ENCODE measurements at regions not wholly inside any gene's neighbourhood (a gene's known extent, or its start where the extent isn't known, plus 50 kb on each side); places are given as distances from the start of the nearest gene placed in this dataset.

GRCh38 chr7:10685040-10685439 is 288.6 kb upstream of the PHF14 start:
- H3K18ac ChIP-seq (ENCODE audit: insufficient read length, low read depth, low read length) = no peak overlapping the region
- no peaks in the 10 kb centered on the region for H3K23me2 ChIP-seq (ENCODE audit: insufficient read length, low read depth, low read length, poor library complexity, severe bottlenecking)
- no peak overlapping the region for H2AK5ac ChIP-seq (ENCODE audit: insufficient read length, low read length)
- no peaks in the 10 kb centered on the region for H3K79me2 ChIP-seq (ENCODE audit: insufficient read depth, low read length)
- no peak overlapping the region for H2BK5ac ChIP-seq (ENCODE audit: insufficient read length, low read length)
- no peak overlapping the region for H4K8ac ChIP-seq (replicated peaks; ENCODE audit: insufficient read length, low read depth, low read length)
- H3K9me3 Mint-ChIP-seq = peaks cover 4% of the 10 kb centered on the region in 2 experiments; a peak in 3 of 5 replicates
- H2BK15ac ChIP-seq (ENCODE audit: low read depth, low read length) = no peak overlapping the region
- no peak overlapping the region for H3K14ac ChIP-seq (ENCODE audit: insufficient read depth, low read length)
- H2BK12ac ChIP-seq (ENCODE audit: insufficient read length, low read depth, low read length) = no peak overlapping the region
- H3K9me3 ChIP-seq (ENCODE audit: control insufficient read depth, low read depth, low read length) = no peaks in the 10 kb centered on the region
- no peak overlapping the region for H4K91ac ChIP-seq (ENCODE audit: insufficient read length, low read depth, low read length)
- H3K27ac Mint-ChIP-seq = no peak overlapping the region
- peaks cover 0 to 21% (median 4%) of the 10 kb centered on the region in 3 experiments; a peak in 5 of 7 replicates for H3K36me3 Mint-ChIP-seq (ENCODE audit: insufficient read depth in 1 of 3, low read depth in 3 of 3)
- H3K4me1 ChIP-seq (ENCODE audit: insufficient read depth, low read length) = no peaks in the 10 kb centered on the region
- H3K4me1 Mint-ChIP-seq = peaks cover 8 to 14% of the 10 kb centered on the region in 2 experiments
- no peaks in the 10 kb centered on the region for H4K20me1 ChIP-seq (ENCODE audit: control insufficient read depth, insufficient read depth, insufficient read length)
- H4K5ac ChIP-seq (ENCODE audit: insufficient read length, low read depth, low read length) = no peak overlapping the region
- no peaks in the 10 kb centered on the region for H3K27me3 ChIP-seq (ENCODE audit: insufficient read depth, low read length)
- H2BK20ac ChIP-seq (ENCODE audit: low read depth, low read length, poor library complexity, severe bottlenecking) = no peak overlapping the region
- no peak overlapping the region for H3K23ac ChIP-seq (ENCODE audit: insufficient read length, low read depth, low read length)
- H3K27ac ChIP-seq (ENCODE audit: insufficient read length, low read depth, low read length) = no peak overlapping the region
- H3K79me1 ChIP-seq (ENCODE audit: insufficient read depth, low read depth, low read length, poor library complexity, severe bottlenecking) = no peaks in the 10 kb centered on the region
- no peak overlapping the region for H3T11ph ChIP-seq (ENCODE audit: low read length)
- no peak overlapping the region for H3K9ac ChIP-seq (ENCODE audit: extremely low read depth, insufficient read length, low read length)
- H3K56ac ChIP-seq (ENCODE audit: insufficient read length, low read depth, low read length) = no peak overlapping the region
- H3K4ac ChIP-seq (ENCODE audit: low read depth, low read length) = no peak overlapping the region
- no peak overlapping the region for H3K4me2 ChIP-seq (ENCODE audit: insufficient read depth, insufficient read length, low read length)
- H2BK120ac ChIP-seq (ENCODE audit: low read depth, low read length, poor library complexity, severe bottlenecking) = no peak overlapping the region
- no peak for DNase-seq
- no peaks in the 10 kb centered on the region for H3K27me3 Mint-ChIP-seq (ENCODE audit: low read depth)
- no peak for TF ChIP-seq CTCF (conservative IDR thresholded peaks at IDR 0.05)
- H2AFZ ChIP-seq (ENCODE audit: low read length) = no peak overlapping the region
- H3K4me3 Mint-ChIP-seq = no peak overlapping the region

All from H9 (cell line).